ENCODE measurements at regions not wholly inside any gene's neighbourhood (a gene's known extent, or its start where the extent isn't known, plus 50 kb on each side); places are given as distances from the start of the nearest gene placed in this dataset.

- Mint-ChIP-seq H3K9me3 (no peaks in the 10 kb centered on the region), H3K27me3 (ENCODE audit: low read depth) (peaks cover 2% of the 10 kb centered on the region), H3K4me3 (no peak overlapping the region), H3K4me1 (ENCODE audit: low read depth) (no peaks in the 10 kb centered on the region), H3K27ac (no peak overlapping the region), H3K36me3 (ENCODE audit: low read depth) (no peaks in the 10 kb centered on the region)
These were observed 200.5 kb upstream of the MCHR2 start for GRCh38 chr6:100194535-100194934.

GRCh38 chr6:100188754-100189153, 194.7 kb upstream of the MCHR2 start:
- Mint-ChIP-seq H3K9me3 (no peaks in the 10 kb centered on the region), H3K27me3 (ENCODE audit: low read depth) (peaks cover 6% of the 10 kb centered on the region), H3K27ac (no peak overlapping the region), H3K4me3 (no peak overlapping the region), H3K36me3 (ENCODE audit: low read depth) (no peaks in the 10 kb centered on the region), H3K4me1 (ENCODE audit: low read depth) (no peaks in the 10 kb centered on the region)

- Mint-ChIP-seq H3K4me1 (ENCODE audit: low read depth) (no peaks in the 10 kb centered on the region), H3K9me3 (no peaks in the 10 kb centered on the region)
These were observed 192.5 kb upstream of the MCHR2 start for GRCh38 chr6:100186552-100186951.

GRCh38 chr6:100185615-100186014, 191.6 kb upstream of the MCHR2 start:
- no peaks in the 10 kb centered on the region for H3K4me1 Mint-ChIP-seq (ENCODE audit: low read depth)
- no peak overlapping the region for H3K4me3 Mint-ChIP-seq
- H3K27ac Mint-ChIP-seq = no peak overlapping the region
- H3K9me3 Mint-ChIP-seq = no peaks in the 10 kb centered on the region
- H3K27me3 Mint-ChIP-seq (ENCODE audit: low read depth) = peaks cover 13% of the 10 kb centered on the region
- H3K36me3 Mint-ChIP-seq (ENCODE audit: low read depth) = no peaks in the 10 kb centered on the region

More at GRCh38 chr6:100186552-100186951, 192.5 kb upstream of the MCHR2 start:
- Mint-ChIP-seq H3K36me3 (ENCODE audit: low read depth) (no peaks in the 10 kb centered on the region), H3K27ac (no peak overlapping the region), H3K4me3 (no peak overlapping the region), H3K27me3 (ENCODE audit: low read depth) (peaks cover 6% of the 10 kb centered on the region)

GRCh38 chr6:100184473-100184872, 190.4 kb upstream of the MCHR2 start:
- Mint-ChIP-seq H3K36me3 (ENCODE audit: low read depth) (no peaks in the 10 kb centered on the region), H3K27me3 (ENCODE audit: low read depth) (peaks cover 10% of the 10 kb centered on the region)

GRCh38 chr6:100182313-100182712, 188.3 kb upstream of the MCHR2 start:
- Mint-ChIP-seq H3K4me3 (no peak overlapping the region), H3K36me3 (ENCODE audit: low read depth) (no peaks in the 10 kb centered on the region), H3K27ac (no peak overlapping the region), H3K4me1 (ENCODE audit: low read depth) (no peaks in the 10 kb centered on the region), H3K9me3 (no peaks in the 10 kb centered on the region), H3K27me3 (ENCODE audit: low read depth) (peaks cover 7% of the 10 kb centered on the region)

More at GRCh38 chr6:100184473-100184872, 190.4 kb upstream of the MCHR2 start:
- H3K4me3 Mint-ChIP-seq = no peak overlapping the region
- no peaks in the 10 kb centered on the region for H3K9me3 Mint-ChIP-seq
- H3K27ac Mint-ChIP-seq = no peak overlapping the region
- no peaks in the 10 kb centered on the region for H3K4me1 Mint-ChIP-seq (ENCODE audit: low read depth)

- Mint-ChIP-seq H3K27me3 (ENCODE audit: low read depth) (peaks cover 7% of the 10 kb centered on the region), H3K27ac (no peak overlapping the region), H3K36me3 (ENCODE audit: low read depth) (no peaks in the 10 kb centered on the region), H3K9me3 (no peaks in the 10 kb centered on the region), H3K4me1 (ENCODE audit: low read depth) (no peaks in the 10 kb centered on the region), H3K4me3 (no peak overlapping the region)
These were observed 187.3 kb upstream of the MCHR2 start for GRCh38 chr6:100181309-100181708.

- Mint-ChIP-seq H3K27me3 (ENCODE audit: low read depth) (peaks cover 7% of the 10 kb centered on the region), H3K9me3 (no peaks in the 10 kb centered on the region), H3K27ac (no peak overlapping the region), H3K4me3 (no peak overlapping the region), H3K36me3 (ENCODE audit: low read depth) (no peaks in the 10 kb centered on the region), H3K4me1 (ENCODE audit: low read depth) (no peaks in the 10 kb centered on the region)
These were observed 185.6 kb upstream of the MCHR2 start for GRCh38 chr6:100179576-100179975.

- Mint-ChIP-seq H3K27ac (no peak overlapping the region), H3K27me3 (ENCODE audit: low read depth) (peaks cover 7% of the 10 kb centered on the region), H3K4me3 (no peak overlapping the region), H3K9me3 (no peaks in the 10 kb centered on the region), H3K36me3 (ENCODE audit: low read depth) (no peaks in the 10 kb centered on the region), H3K4me1 (ENCODE audit: low read depth) (no peaks in the 10 kb centered on the region)
These were observed 183.9 kb upstream of the MCHR2 start for GRCh38 chr6:100177956-100178355.

- no peaks in the 10 kb centered on the region for H3K36me3 Mint-ChIP-seq (ENCODE audit: low read depth)
- H3K4me3 Mint-ChIP-seq = no peak overlapping the region
- H3K27ac Mint-ChIP-seq = no peak overlapping the region
- H3K4me1 Mint-ChIP-seq (ENCODE audit: low read depth) = peaks cover 4% of the 10 kb centered on the region
- H3K27me3 Mint-ChIP-seq (ENCODE audit: low read depth) = peaks cover 7% of the 10 kb centered on the region
- H3K9me3 Mint-ChIP-seq = no peaks in the 10 kb centered on the region
These were observed 183.1 kb upstream of the MCHR2 start for GRCh38 chr6:100176951-100177710.

- H3K36me3 Mint-ChIP-seq (ENCODE audit: low read depth) = no peaks in the 10 kb centered on the region
- H3K27ac Mint-ChIP-seq = no peak overlapping the region
- peaks cover 6% of the 10 kb centered on the region for H3K27me3 Mint-ChIP-seq (ENCODE audit: low read depth)
- H3K4me3 Mint-ChIP-seq = no peak overlapping the region
- H3K9me3 Mint-ChIP-seq = no peaks in the 10 kb centered on the region
- H3K4me1 Mint-ChIP-seq (ENCODE audit: low read depth) = peaks cover 7% of the 10 kb centered on the region
These were observed 182.4 kb upstream of the MCHR2 start for GRCh38 chr6:100176311-100176950.

- Mint-ChIP-seq H3K36me3 (ENCODE audit: low read depth) (no peaks in the 10 kb centered on the region), H3K27ac (no peak overlapping the region), H3K4me3 (no peak overlapping the region), H3K27me3 (ENCODE audit: low read depth) (no peaks in the 10 kb centered on the region), H3K4me1 (ENCODE audit: low read depth) (peaks cover 9% of the 10 kb centered on the region), H3K9me3 (no peaks in the 10 kb centered on the region)
These were observed 181.8 kb upstream of the MCHR2 start for GRCh38 chr6:100175814-100176310.

- Mint-ChIP-seq H3K27ac (no peak overlapping the region), H3K4me3 (no peak overlapping the region), H3K36me3 (ENCODE audit: low read depth) (no peaks in the 10 kb centered on the region), H3K4me1 (ENCODE audit: low read depth) (peaks cover 12% of the 10 kb centered on the region), H3K9me3 (no peaks in the 10 kb centered on the region), H3K27me3 (ENCODE audit: low read depth) (no peaks in the 10 kb centered on the region)
These were observed 179.2 kb upstream of the MCHR2 start for GRCh38 chr6:100173211-100173610.

GRCh38 chr6:100172322-100172713, 178.3 kb upstream of the MCHR2 start:
- no peak overlapping the region for H3K27ac Mint-ChIP-seq
- H3K4me1 Mint-ChIP-seq (ENCODE audit: low read depth) = peaks cover 12% of the 10 kb centered on the region
- no peak overlapping the region for H3K4me3 Mint-ChIP-seq
- H3K36me3 Mint-ChIP-seq (ENCODE audit: low read depth) = no peaks in the 10 kb centered on the region
- no peaks in the 10 kb centered on the region for H3K27me3 Mint-ChIP-seq (ENCODE audit: low read depth)
- H3K9me3 Mint-ChIP-seq = no peaks in the 10 kb centered on the region

All from T-helper 1 cell treated with Interleukin-12 subunit alpha and Interleukin-12 subunit beta and Interleukin-4 antibody, amounts not matched to agents 30 μg/mL and 1 μg/mL, for 36 hours (primary cell).